ENCODE measurements at regions not wholly inside any gene's neighbourhood (a gene's known extent, or its start where the extent isn't known, plus 50 kb on each side); places are given as distances from the start of the nearest gene placed in this dataset.
"Not testable (repeated sequence)": the region's sequence is repeated elsewhere in the genome, so short reads cannot be mapped to it uniquely, and the experiment has no call there.

DNA sequence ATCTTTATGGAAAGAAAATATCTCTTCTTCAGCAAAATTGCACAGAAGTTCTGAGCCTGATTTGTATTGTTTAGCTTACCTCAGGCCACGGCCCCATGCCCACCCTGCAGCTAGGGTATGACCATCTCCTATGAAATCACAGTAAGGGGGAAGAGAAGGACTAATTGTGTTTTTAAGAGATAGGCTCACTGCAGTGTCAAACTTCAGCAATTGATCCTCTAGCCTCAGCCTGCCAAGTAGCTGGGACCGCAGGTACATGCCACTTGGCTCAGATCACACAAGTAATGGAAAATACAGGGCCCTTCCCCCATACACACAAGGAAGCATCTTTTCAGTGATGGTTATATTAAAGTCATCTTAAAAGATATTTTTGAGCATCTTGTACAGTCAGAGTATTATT is 60.0 kb downstream of the DMAC1 start:
- no peak for DNase-seq (ENCODE audit: low read depth)

- DNase-seq (ENCODE audit: low read depth) = no peak
Observed at GRCh38 chr9:7735311-7735710, 64.3 kb downstream of the DMAC1 start.

- no peak for DNase-seq (ENCODE audit: low read depth)
Observed at GRCh38 chr9:7730164-7730445, 69.5 kb downstream of the DMAC1 start.

DNA sequence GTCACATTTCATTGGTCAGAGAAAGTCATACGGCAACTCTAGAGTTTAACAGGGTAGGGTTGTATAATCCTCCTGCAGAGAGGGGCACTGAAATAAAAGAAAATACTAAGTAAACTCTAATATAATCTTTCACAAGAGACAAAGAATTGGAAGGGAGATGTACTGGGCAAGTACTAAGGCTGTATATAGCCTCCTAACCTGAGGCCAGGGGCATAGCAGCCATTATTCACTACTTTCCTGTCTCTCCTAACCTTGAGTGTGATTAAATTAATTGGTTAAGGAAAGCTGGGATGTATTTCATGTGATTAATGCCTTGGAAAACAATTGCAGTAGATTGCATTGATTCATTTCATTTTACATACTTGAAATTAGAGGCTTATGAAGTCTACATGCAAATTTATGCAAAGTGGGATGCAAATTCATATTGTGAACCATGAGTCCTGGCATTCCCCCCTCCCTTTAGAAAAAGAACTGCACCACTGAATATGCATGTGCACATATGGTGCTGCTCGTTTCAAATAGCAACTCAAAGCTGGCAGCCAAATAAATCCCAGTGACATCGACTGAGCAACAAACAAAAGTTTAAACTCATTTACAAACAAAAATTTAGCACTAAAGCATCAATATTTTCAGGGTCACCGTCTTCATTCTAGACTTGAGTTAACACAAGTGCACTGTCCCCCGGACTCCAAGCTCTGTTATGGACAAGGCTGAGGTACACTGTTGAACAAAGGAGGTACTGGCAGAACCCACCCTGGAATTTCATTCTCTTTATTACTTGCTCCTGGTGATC is 70.0 kb downstream of the DMAC1 start:
- DNase-seq (ENCODE audit: low read depth) = no peak

- DNase-seq (ENCODE audit: low read depth) = no peak
Observed at GRCh38 chr9:7721291-7721690, 78.3 kb downstream of the DMAC1 start.

DNA sequence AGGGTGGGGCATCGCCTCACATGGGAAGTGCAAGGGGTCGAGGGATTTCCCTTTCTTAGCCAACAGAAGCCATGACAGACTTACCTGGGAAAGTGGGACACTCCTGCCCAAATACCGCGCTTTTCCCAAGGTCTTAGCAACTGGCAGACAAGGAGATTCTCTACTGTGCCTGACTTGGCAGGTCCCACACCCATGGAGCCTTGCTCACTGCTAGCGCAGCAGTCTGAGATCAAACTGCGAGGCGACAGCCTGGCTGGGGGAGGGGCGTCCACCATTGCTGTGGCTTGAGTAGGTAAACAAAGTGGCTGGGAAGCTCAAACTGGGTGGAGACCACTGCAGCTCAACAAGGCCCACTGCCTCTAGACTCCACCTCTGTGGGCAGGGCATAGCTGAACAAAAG is 86.5 kb downstream of the DMAC1 start:
- DNase-seq (ENCODE audit: low read depth) = not testable (repeated sequence)

DNA sequence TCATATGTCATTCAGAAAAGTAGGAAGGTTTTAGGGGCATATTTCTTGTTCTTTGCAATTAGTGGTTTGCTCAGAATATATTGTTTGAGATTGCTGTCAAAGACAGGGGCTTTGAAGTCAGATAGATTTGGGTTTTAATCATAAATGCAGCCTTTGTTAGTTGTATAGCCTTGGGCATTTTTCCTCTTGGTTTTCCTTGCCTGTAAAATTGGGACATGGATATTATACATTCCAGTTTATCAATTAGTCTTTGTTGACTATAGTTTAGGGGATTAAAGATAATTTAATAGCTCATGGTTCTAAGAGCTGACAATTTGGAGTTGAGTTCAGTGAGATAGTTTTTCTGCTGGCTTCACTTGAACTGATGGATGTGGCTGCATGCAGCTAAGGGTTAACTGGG is 88.9 kb downstream of the DMAC1 start:
- DNase-seq (ENCODE audit: low read depth) = no peak

- DNase-seq (ENCODE audit: low read depth) = no peak
Observed at GRCh38 chr9:7707934-7708333, 91.6 kb downstream of the DMAC1 start.

DNA sequence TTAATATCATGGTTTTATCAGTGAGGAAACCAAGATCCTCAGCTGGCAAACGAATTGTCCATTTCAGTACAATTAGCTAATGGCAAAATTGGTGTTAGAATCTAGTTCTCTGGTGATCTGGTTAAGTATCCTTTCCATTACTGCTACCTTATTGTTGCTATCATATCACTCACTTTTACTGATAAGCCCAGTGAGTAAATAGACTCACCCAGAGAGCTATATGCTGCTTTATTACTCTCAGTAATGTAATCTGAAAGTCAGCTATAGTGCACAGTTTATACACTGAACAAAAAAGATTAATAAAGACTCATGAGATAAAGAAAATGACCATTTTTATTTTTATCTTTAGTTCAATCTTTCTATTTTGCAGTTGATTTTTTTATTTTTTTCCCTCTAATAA is 95.0 kb downstream of the DMAC1 start:
- DNase-seq (ENCODE audit: low read depth) = no peak

- no peak for DNase-seq (ENCODE audit: low read depth)
Observed at GRCh38 chr9:7691909-7692308, 107.7 kb downstream of the DMAC1 start.

GRCh38 chr9:7690014-7690413 is 109.6 kb downstream of the DMAC1 start:
- DNase-seq (ENCODE audit: low read depth) = no peak

- no peak for DNase-seq (ENCODE audit: low read depth)
Observed at GRCh38 chr9:7688626-7689025, 111.0 kb downstream of the DMAC1 start.

DNA sequence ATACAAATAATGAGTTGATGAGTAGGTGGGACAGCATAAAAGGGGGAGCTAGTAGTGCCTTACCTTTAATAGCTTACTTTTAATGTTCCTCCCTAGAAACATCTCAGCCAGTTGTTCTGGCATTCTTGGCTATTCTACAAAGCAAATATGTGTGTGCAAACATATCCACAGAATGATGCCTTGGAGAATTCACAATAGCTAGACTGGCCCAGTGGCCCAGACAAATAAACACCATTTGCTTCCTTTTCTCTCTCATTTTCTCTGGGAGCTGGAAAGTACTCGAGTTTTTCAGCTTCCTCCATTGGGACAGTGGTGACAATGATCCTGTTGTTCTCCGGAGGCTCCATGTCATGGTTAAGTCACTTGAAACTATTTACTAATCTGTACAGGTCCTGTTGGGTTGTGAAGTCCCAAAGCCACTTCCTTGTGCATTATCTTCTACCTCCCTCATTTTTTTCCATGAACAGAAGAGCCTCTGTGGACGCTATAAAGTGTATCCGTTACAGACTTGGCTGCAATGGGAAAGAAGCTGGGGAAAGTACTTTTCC is 122.9 kb downstream of the DMAC1 start:
- DNase-seq (ENCODE audit: low read depth) = no peak

GRCh38 chr9:7671847-7672246 is 127.7 kb downstream of the DMAC1 start:
- DNase-seq (ENCODE audit: low read depth) = no peak

GRCh38 chr9:7668541-7668940 is 131.0 kb downstream of the DMAC1 start:
- DNase-seq (ENCODE audit: low read depth) = no peak

- no peak for DNase-seq (ENCODE audit: low read depth)
Observed at GRCh38 chr9:7665874-7666273, 133.7 kb downstream of the DMAC1 start.

GRCh38 chr9:7659766-7660165 is 139.8 kb downstream of the DMAC1 start:
- DNase-seq (ENCODE audit: low read depth) = no peak

DNA sequence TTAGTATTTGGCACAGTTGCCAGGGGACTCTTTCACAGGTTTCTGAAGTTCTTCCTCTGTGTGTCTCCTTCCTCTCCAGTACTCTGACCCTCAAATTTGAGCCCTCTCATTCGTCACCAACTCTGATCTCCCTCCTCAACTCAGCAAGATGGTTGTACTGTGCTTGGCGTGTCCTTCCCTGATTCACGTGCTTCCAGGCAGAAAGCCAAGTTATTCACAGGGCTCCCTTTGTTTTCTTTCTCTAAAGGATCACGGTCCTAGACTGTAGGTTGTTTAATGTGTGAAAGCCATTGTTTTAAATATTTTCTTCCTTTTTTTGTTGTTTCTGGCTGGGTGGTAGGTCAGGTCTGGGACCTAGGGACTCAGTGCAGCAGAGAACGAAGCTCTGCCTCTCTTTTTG is 142.9 kb downstream of the DMAC1 start:
- peak; percentile 2 for DNase-seq (ENCODE audit: low read depth)

- DNase-seq (ENCODE audit: low read depth) = no peak
Observed at GRCh38 chr9:7653262-7653661, 146.3 kb downstream of the DMAC1 start.

DNA sequence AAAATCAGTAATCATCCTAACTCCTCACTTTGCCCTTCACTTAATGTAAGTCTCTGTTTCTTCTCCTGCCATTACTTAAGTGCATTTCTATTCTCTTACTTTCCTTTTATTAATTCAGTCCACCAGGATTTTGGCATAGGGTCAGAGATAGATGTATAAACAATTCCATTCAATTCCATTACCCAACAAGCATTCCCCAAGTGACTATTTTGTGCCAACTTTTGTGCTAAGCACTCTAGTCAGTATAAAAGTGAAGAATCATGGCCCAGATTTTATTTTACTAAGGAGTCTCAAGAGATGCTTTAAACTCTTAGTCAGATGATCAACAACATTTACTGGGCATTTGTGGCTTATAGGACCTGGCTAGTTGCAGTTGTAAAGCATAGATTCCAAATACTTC is 159.3 kb downstream of the DMAC1 start:
- no peak for DNase-seq (ENCODE audit: low read depth)

DNA sequence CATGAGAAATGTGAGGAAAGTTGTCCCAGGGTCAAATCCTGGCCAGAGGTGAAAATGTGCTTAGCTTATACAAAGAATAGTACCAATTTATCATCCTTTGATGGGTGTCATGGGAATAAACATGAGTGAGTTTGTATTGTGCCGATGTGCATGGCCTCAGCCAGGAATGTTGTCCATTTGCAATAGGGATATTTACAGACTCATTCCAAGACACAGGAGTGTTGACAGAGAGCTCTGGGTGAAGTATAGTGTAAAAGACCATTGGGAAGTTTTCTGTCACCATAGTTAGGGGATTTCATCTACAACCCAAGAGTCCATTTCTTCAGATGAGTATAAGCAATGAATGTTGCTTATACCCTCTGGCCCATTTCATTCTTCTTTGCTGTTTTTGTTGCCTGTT is 160.1 kb downstream of the DMAC1 start:
- DNase-seq (ENCODE audit: low read depth) = no peak

DNA sequence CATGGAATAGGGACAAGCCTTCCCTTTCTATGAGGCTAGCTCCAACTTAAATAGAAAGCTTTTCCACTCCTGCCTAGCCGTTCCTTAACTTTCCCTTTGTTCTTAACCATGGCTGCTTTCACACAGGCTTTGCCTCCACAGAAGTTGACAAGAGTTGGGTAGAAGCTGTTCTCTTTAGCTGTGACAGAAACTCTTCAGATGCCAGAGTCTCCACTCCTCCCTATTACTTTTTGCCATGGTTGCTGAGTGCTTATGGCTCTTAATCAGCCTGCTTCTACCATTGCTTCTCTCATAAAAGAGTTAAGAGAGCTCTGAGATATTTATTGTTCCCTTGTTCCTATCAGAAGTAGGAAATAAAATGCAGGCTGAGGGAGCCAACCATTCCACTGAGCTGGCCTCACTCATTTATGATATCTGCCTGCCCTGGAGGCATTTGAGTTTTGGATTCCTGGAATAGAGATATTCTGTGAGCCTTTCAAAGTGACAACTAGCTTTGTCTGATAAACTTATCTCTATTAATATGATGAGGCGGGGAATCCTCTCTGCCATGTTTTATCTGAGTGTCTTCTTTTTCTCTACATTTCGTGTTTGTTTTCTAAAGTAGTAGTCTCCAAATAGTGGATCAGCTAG is 162.6 kb downstream of the DMAC1 start:
- DNase-seq (ENCODE audit: low read depth) = no peak

- no peak for DNase-seq (ENCODE audit: low read depth)
Observed at GRCh38 chr9:7636309-7636708, 163.3 kb downstream of the DMAC1 start.

DNA sequence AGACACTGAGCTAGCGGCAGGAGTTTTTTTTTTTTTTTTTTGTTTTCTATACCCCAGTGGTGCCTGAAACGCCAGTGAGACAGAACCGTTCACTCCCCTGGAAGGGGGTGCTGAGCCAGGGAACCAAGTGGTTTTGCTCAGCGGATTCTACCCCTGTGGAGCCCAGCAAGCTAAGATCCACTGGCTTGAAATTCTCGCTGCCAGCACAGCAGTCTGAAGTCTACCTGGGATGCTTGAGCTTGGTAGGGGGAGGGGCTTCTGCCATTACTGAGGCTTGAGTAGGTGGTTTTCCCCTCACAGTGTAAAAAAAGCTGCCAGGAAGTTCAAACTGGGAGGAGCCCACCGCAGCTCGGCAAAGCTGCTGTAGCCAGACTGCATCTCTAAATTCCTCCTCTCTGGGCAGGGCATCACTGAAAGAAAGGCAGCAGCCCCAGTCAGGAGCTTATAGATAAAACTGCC is 173.0 kb downstream of the DMAC1 start:
- DNase-seq (ENCODE audit: low read depth) = not testable (repeated sequence)
